ENCODE measurements at regions not wholly inside any gene's neighbourhood (a gene's known extent, or its start where the extent isn't known, plus 50 kb on each side); places are given as distances from the start of the nearest gene placed in this dataset.

DNA sequence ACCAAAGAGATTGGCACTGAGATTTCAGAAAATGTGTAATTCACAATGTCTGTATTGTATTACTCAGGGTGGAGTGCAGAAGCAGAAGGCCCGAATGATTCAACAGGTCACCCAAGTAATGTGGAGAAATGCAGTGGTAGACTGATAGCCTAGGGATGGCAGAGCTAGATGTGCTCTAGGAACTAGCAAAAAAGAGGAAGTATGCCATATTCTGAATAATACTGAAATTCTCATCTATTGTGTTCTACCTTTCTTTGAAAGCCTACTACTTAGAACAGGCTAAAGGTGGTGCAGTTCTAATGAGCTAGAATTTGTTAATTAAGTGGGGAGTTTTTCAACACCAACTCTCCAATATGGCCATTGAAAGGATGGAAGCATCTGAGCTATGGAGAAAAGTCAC lies 1449.8 kb upstream of the MIR17HG start:
- TF ChIP-seq, protein P1, sequence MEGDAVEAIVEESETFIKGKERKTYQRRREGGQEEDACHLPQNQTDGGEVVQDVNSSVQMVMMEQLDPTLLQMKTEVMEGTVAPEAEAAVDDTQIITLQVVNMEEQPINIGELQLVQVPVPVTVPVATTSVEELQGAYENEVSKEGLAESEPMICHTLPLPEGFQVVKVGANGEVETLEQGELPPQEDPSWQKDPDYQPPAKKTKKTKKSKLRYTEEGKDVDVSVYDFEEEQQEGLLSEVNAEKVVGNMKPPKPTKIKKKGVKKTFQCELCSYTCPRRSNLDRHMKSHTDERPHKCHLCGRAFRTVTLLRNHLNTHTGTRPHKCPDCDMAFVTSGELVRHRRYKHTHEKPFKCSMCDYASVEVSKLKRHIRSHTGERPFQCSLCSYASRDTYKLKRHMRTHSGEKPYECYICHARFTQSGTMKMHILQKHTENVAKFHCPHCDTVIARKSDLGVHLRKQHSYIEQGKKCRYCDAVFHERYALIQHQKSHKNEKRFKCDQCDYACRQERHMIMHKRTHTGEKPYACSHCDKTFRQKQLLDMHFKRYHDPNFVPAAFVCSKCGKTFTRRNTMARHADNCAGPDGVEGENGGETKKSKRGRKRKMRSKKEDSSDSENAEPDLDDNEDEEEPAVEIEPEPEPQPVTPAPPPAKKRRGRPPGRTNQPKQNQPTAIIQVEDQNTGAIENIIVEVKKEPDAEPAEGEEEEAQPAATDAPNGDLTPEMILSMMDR (IDR thresholded peaks at IDR 0.05): no peak
- TF ChIP-seq EZH2 (IDR thresholded peaks at IDR 0.05): no peak

Measured in neural progenitor cell (in vitro differentiated cells).